Heart left ventricle (tissue), 16 donors: ENCODE measurements at regions not wholly inside any gene's neighbourhood (a gene's known extent, or its start where the extent isn't known, plus 50 kb on each side); places are given as distances from the start of the nearest gene placed in this dataset.

Experiments used
- ATAC-seq, 4 donors: fragments of 200-7000 bp; cut with Tn5 transposase; one replicate each; pipeline ENCODE4 v1.9.1; 2020 to 2022; ENCODE audit warnings: moderate library complexity in 4 of 4, mild to moderate bottlenecking in 3 of 4, moderate number of reproducible peaks in 1 of 4
- DNase-seq, 5 donors: peaks; one replicate each; pipeline ENCODE4 v3.0.0-alpha.2; 2020
- H3K27ac ChIP-seq, 12 donors: fragments of 200-600 bp; sonication (generic) in 4 of 12; one replicate each; pipeline versions ENCODE4 v1.5.0 to v1.8.0; 2016 to 2022; ENCODE audit warnings: mild to moderate bottlenecking in 2 of 12
- H3K27me3 ChIP-seq, 9 donors: fragments of 200-600 bp; sonication (generic) in 2 of 9; one replicate each; pipeline versions ENCODE4 v1.5.1 to v1.8.0; 2016 to 2022; ENCODE audit warnings: mild to moderate bottlenecking in 3 of 9
- H3K36me3 ChIP-seq, 9 donors: fragments of 200-600 bp; sonication (generic) in 2 of 9; one replicate each; pipeline versions ENCODE4 v1.5.0 to v1.8.0; 2018 to 2022; ENCODE audit warnings: mild to moderate bottlenecking in 2 of 9
- H3K4me1 ChIP-seq, 12 donors: fragments of 200-600 bp; sonication (generic) in 4 of 12; one replicate each; pipeline versions ENCODE4 v1.5.0 to v1.8.0; 2016 to 2022; ENCODE audit warnings: mild to moderate bottlenecking in 3 of 12
- H3K4me3 ChIP-seq, 12 donors: fragments of 200-600 bp; sonication (generic) in 4 of 12; one replicate each; pipeline versions ENCODE4 v1.5.0 to v1.8.0; 2017 to 2022; ENCODE audit warnings: mild to moderate bottlenecking in 9 of 12, moderate library complexity in 4 of 12
- H3K9me3 ChIP-seq, 12 donors: fragments of 200-600 bp; sonication (generic) in 4 of 12; one replicate each; pipeline versions ENCODE4 v1.5.0 to v1.8.0; 2016 to 2022; ENCODE audit warnings: mild to moderate bottlenecking in 1 of 12
- CTCF ChIP-seq, 12 donors: fragments of 200-600 bp; sonication (generic) in 4 of 12; IDR thresholded peaks; one replicate each; pipeline versions ENCODE4 v1.5.0 to v1.8.0; 2018 to 2022; ENCODE audit warnings: antibody characterized with exemption in 12 of 12, mild to moderate bottlenecking in 5 of 12
- POLR2A ChIP-seq, 2 donors: fragments of 450-650 bp; IDR thresholded peaks; one replicate each; pipeline ENCODE4 v1.6.1; 2017; ENCODE audit warnings: antibody characterized with exemption in 2 of 2, mild to moderate bottlenecking in 2 of 2, moderate library complexity in 2 of 2
- WGBS, 4 donors: extraction: QIAGEN DNeasy Blood & Tissue Kit in 2 of 4; methylation state at CpG; one replicate each; pipeline versions ENCODE4 v1.1.5 to v1.1.7; 2013 to 2018; 5-methylcytosine and 5-hydroxymethylcytosine counted together
- intact Hi-C, 10 donors: fragments of 100-400 bp; cut with DNase I; formaldehyde crosslinking; loops; one replicate each; pipeline versions ENCODE4 v1.11.1 to v1.14.2; 2022
- donor health status: ischemic (EF 13 %, LVEDD 7.1; RV severe dilation, severe dysfunction).
- donor health status: healthy with polysubstance abuse.
- donor health status: DM: no; HTN: yes; CAD: no.
- donor health status: DM: no; HTN: no; CAD: no.
- donor health status: ischemic (EF 25% LVEDD 6.9; RV normal size, moderate dysfunction).
- donor health status: ischemic (EF 25% LVEDD 5.7; RV mildly dilated, moderate dysfunction).
- donor health status: healthy.
- donor health status: DM: yes; HTN: yes; CAD: no.
- donor health status: ischemic (EF 35%, LVEDD 5.7; RV mildly dilated, moderate dysfunction).
- donor health status: nonischemic (EF 11% LVEDD 7.7; RV severe dilation, severe dysfunction).
- donor health status: DM: yes; HTN: yes; CAD: no.
- donor health status: PGD.
- donor health status: ischemic (EF 29% LVEDD 5.4; RV normal size, mild dysfunction).
- donor health status: nonischemic (EF 23%, LVEDD 6.1; RV moderate dilation, normal function).

DNA sequence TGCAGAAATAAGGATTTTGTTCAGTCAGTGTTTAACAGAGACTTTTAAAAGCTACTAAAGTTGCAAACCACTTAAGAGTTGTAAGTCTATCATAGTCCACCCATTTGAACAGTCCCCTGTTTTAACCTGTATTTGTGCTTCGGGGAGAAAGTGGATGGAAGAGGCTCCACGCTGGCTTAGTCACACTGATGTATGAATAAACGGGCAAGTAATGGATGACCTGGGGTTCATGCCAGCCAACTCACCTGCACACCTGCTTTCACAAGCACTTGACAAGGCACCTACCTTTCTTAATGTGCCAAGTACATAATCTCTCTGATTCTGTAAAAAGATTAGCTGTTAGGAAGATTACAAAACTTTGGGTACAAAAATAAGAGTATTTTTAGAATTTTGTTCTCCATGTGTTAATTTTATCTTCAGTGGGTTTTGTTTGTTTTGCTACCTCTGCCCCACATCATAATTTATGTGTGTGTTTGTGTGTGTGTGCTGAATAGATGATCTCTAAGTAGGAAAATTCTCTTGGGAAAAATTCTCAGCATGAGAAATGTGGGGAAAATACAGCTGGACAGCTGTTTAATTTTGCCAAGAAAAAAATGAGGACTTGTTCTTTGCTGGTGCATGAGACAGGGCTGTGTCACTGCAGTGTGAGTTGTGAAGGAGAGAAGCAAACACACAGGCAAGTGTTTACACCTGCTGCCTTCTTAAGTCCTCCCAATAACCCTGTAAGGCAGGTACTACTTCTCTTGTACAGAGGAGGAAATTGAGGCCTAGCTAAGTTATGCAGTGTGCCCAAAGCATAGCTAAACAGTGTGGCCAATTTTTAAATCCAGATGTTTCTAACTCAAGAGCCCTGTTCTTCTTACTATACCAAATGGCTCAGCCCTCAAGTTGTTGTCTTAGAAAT, 181.2 kb upstream of the IL12A start:
- Histone ChIP-seq H3K27ac (peak overlapping the region in 8 of 12 donors; percentile 2 to 71 (median 28)), H3K9me3 (no peaks in the 10 kb centered on the region), H3K27me3 (no peaks in the 10 kb centered on the region), H3K36me3 (no peaks in the 10 kb centered on the region), H3K4me1 (peaks cover 0 to 53% (median 31%) of the 10 kb centered on the region in 12 donors), H3K4me3 (no peak overlapping the region)
- DNase-seq (no peak), ATAC-seq (peak in 2 of 4 donors; percentile 4 to 32)
- TF ChIP-seq POLR2A (IDR thresholded peaks at IDR 0.05) (no peak), CTCF (IDR thresholded peaks at IDR 0.05) (no peak)
- WGBS, 4 donors, result 70 to 83% (median 77%) methylated on average over 3 of the region's 3 CpGs
- intact Hi-C loops, result loop anchor here in 7 of 10 donors (2.0 to 10.0 kb wide), 7 partner anchors 190 to 963 kb away; no protein-coding TSS in a partner anchor

- no peak for TF ChIP-seq POLR2A (IDR thresholded peaks at IDR 0.05)
- no peak for TF ChIP-seq CTCF (IDR thresholded peaks at IDR 0.05)
- H3K4me3 ChIP-seq, result no peak overlapping the region
- no peaks in the 10 kb centered on the region for H3K27me3 ChIP-seq
- no peak overlapping the region for H3K27ac ChIP-seq
- H3K36me3 ChIP-seq, result no peaks in the 10 kb centered on the region
- no peak for DNase-seq
- intact Hi-C loops, result loop anchor here in 2 of 10 donors (5.0 to 10.0 kb wide), 2 partner anchors 547 to 969 kb away; no protein-coding TSS in a partner anchor
- peaks cover 0 to 32% (median 18%) of the 10 kb centered on the region in 12 donors for H3K4me1 ChIP-seq
- H3K9me3 ChIP-seq, result no peaks in the 10 kb centered on the region
- 47 to 64% (median 59%) methylated on average over 7 to 8 of the region's 8 CpGs for WGBS, 4 donors
- no peak for ATAC-seq
These were observed 174.7 kb upstream of the IL12A start for GRCh38 chr3:159813822-159814531.

DNA sequence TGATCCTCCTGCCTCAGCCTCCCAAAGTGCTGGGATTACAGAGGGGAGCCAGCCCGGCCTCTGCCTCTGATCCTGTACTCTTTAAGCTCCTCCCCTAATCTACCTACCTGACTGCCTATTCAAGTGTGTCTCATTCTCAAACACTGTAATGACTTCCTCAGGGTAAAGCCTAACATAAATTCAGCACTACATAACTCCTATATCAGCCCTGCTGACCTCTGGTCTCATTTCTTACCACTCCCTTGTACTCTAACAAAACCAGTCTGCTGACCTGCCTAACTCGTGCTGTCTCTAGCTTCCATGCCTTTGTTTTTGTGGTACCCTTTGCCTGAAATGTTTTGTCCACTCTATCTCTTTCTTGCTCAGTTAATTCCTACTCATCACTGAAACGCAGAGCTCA, 172.1 kb upstream of the IL12A start:
- Histone ChIP-seq H3K4me1 (peaks cover 0 to 40% (median 19%) of the 10 kb centered on the region in 12 donors), H3K36me3 (no peaks in the 10 kb centered on the region), H3K4me3 (no peak overlapping the region), H3K27ac (no peak overlapping the region), H3K9me3 (no peaks in the 10 kb centered on the region), H3K27me3 (no peaks in the 10 kb centered on the region)
- intact Hi-C loops, result loop anchor here in 1 of 10 donors (10.0 kb wide), 1 partner anchor 972 kb away; no protein-coding TSS in a partner anchor
- no peak for ATAC-seq
- WGBS, 4 donors, result 92 to 97% (median 93%) methylated on average over 3 of the region's 3 CpGs
- no peak for DNase-seq
- TF ChIP-seq CTCF (IDR thresholded peaks at IDR 0.05) (no peak), POLR2A (IDR thresholded peaks at IDR 0.05) (no peak)

GRCh38 chr3:159817126-159817525, 171.5 kb upstream of the IL12A start:
- Histone ChIP-seq H3K9me3 (no peaks in the 10 kb centered on the region), H3K4me3 (no peak overlapping the region), H3K36me3 (no peaks in the 10 kb centered on the region), H3K27ac (no peak overlapping the region), H3K4me1 (peaks cover 0 to 40% (median 19%) of the 10 kb centered on the region in 12 donors), H3K27me3 (no peaks in the 10 kb centered on the region)
- DNase-seq (no peak), ATAC-seq (no peak)
- WGBS, 4 donors, result 89 to 94% (median 92%) methylated on average over 6 of the region's 6 CpGs
- intact Hi-C loops, result loop anchor here in 1 of 10 donors (10.0 kb wide), 1 partner anchor 972 kb away; no protein-coding TSS in a partner anchor
- no peak for TF ChIP-seq POLR2A (IDR thresholded peaks at IDR 0.05)
- no peak for TF ChIP-seq CTCF (IDR thresholded peaks at IDR 0.05)
